GM19023 (cell line): ENCODE measurements at regions not wholly inside any gene's neighbourhood (a gene's known extent, or its start where the extent isn't known, plus 50 kb on each side); places are given as distances from the start of the nearest gene placed in this dataset.
"Not testable (repeated sequence)": the region's sequence is repeated elsewhere in the genome, so short reads cannot be mapped to it uniquely, and the experiment has no call there.

Source experiments
- ATAC-seq: cut with Tn5 transposase; IDR thresholded peaks from one replicate; pipeline ENCODE4 v1.9.1; 2021; ENCODE audit warnings: mild to moderate bottlenecking, moderate library complexity; ENCODE audit not compliant: unreplicated experiment

- ATAC-seq, result no peak
These were observed 256.3 kb upstream of the MINDY3 start for GRCh38 chr10:16116404-16117304.

- ATAC-seq, result no peak
These were observed 257.0 kb upstream of the MINDY3 start for GRCh38 chr10:16117305-16117695.

- no peak for ATAC-seq
These were observed 259.1 kb upstream of the MINDY3 start for GRCh38 chr10:16119445-16119844.

GRCh38 chr10:16120563-16120962 lies 260.3 kb upstream of the MINDY3 start:
- ATAC-seq, result no peak

- no peak for ATAC-seq
These were observed 281.2 kb upstream of the MINDY3 start for GRCh38 chr10:16141499-16141898.

GRCh38 chr10:16146993-16147392 lies 286.7 kb upstream of the MINDY3 start:
- no peak for ATAC-seq

- no peak for ATAC-seq
These were observed 281.0 kb upstream of the PTER start for GRCh38 chr10:16155834-16156233.

GRCh38 chr10:16156681-16157080 lies 280.1 kb upstream of the PTER start:
- no peak for ATAC-seq

- not testable (repeated sequence) for ATAC-seq
These were observed 271.7 kb upstream of the PTER start for GRCh38 chr10:16165067-16165466.

- ATAC-seq, result no peak
These were observed 254.7 kb upstream of the PTER start for GRCh38 chr10:16182144-16182543.

- no peak for ATAC-seq
These were observed 254.1 kb upstream of the PTER start for GRCh38 chr10:16182688-16183087.

GRCh38 chr10:16184096-16184597 lies 252.7 kb upstream of the PTER start:
- no peak for ATAC-seq

- no peak for ATAC-seq
These were observed 251.9 kb upstream of the PTER start for GRCh38 chr10:16184906-16185305.

GRCh38 chr10:16186564-16186963 lies 250.2 kb upstream of the PTER start:
- no peak for ATAC-seq

- no peak for ATAC-seq
These were observed 249.6 kb upstream of the PTER start for GRCh38 chr10:16187161-16187560.

- no peak for ATAC-seq
These were observed 244.5 kb upstream of the PTER start for GRCh38 chr10:16192337-16192736.

- ATAC-seq, result no peak
These were observed 243.6 kb upstream of the PTER start for GRCh38 chr10:16193241-16193640.

- ATAC-seq, result peak; percentile 91
These were observed 241.5 kb upstream of the PTER start for GRCh38 chr10:16195178-16195769.

GRCh38 chr10:16195894-16196293 lies 240.9 kb upstream of the PTER start:
- ATAC-seq, result no peak

GRCh38 chr10:16199216-16199615 lies 237.6 kb upstream of the PTER start:
- ATAC-seq, result no peak

- ATAC-seq, result not testable (repeated sequence)
These were observed 213.2 kb upstream of the PTER start for GRCh38 chr10:16223618-16224017.

GRCh38 chr10:16227674-16228073 lies 209.1 kb upstream of the PTER start:
- no peak for ATAC-seq
